Activated B cell treated with CpG ODN at 0.5 μM for 24 hours (primary cell): ENCODE measurements at regions not wholly inside any gene's neighbourhood (a gene's known extent, or its start where the extent isn't known, plus 50 kb on each side); places are given as distances from the start of the nearest gene placed in this dataset.

Source experiments
- ATAC-seq: fragments of 200-7000 bp; cut with Tn5 transposase; one replicate; pipeline ENCODE4 v1.10.0; 2021; ENCODE audit warnings: low read depth, mild to moderate bottlenecking, moderate library complexity
- CTCF ChIA-PET: fragments of 350-600 bp; sonication (Branson Sonifier 250); formaldehyde crosslinking; loops from one replicate; lab custom pipeline; 2021; ENCODE audit warnings: antibody characterized with exemption; lab: Charles Lee
- POLR2A ChIA-PET: fragments of 350-600 bp; sonication (Branson Sonifier 250); formaldehyde crosslinking; loops from one replicate; lab custom pipeline; 2021; ENCODE audit warnings: antibody characterized with exemption; lab: Charles Lee
- DNase-seq: peaks from one replicate; pipeline ENCODE4 v3.0.0; 2022
- H3K27ac Mint-ChIP-seq: one replicate; pipeline ENCODE4 v1.8.0; 2020; ENCODE audit warnings: mixed read lengths
- H3K27me3 Mint-ChIP-seq: one replicate; pipeline ENCODE4 v1.8.0; 2021; ENCODE audit warnings: mixed read lengths
- H3K36me3 Mint-ChIP-seq: one replicate; pipeline ENCODE4 v1.8.0; 2021; ENCODE audit warnings: low read depth, mixed read lengths
- H3K4me1 Mint-ChIP-seq: one replicate; pipeline ENCODE4 v1.8.0; 2021; ENCODE audit warnings: mixed read lengths
- H3K4me3 Mint-ChIP-seq: one replicate; pipeline ENCODE4 v1.8.0; 2020; ENCODE audit warnings: mild to moderate bottlenecking, mixed read lengths
- H3K9me3 Mint-ChIP-seq: one replicate; pipeline ENCODE4 v1.8.0; 2020; ENCODE audit warnings: mixed read lengths
- intact Hi-C: fragments of 100-400 bp; cut with micrococcal nuclease; formaldehyde crosslinking; loops from one replicate; pipeline ENCODE4 v1.15.1; 2024
- TF ChIP-seq, protein P1 (sequence below): fragments of 200-600 bp; IDR thresholded peaks from one replicate; pipeline ENCODE4 v1.8.0; 2022; ENCODE audit warnings: antibody characterized with exemption, mild to moderate bottlenecking

DNA sequence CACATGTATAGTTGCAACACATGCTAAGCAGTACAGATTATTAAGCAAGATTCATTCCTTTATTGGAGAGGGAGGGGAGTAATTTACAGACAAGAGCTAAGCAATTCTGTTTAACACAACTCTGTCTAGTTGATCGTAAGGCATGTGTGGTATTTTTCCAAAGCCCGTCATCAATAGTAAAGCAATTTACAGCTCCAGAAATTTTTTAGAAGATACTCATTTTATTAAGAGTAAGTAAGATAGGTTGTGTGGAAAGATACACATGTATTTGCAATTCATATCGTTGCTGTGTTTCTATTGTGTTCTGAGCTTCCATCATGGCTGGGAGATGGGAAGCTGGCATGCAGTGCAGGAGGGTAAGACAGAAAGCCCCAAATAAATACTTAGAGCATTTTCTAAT lies 289.2 kb upstream of the TMEM161B start:
- ChIA-PET POLR2A (no interaction called here), CTCF (no interaction called here)
- no peaks in the 10 kb centered on the region for H3K4me1 Mint-ChIP-seq
- H3K4me3 Mint-ChIP-seq: no peak overlapping the region
- intact Hi-C loops: no loop called here
- no peak for ATAC-seq
- H3K36me3 Mint-ChIP-seq: no peaks in the 10 kb centered on the region
- H3K9me3 Mint-ChIP-seq: no peaks in the 10 kb centered on the region
- peaks cover 7% of the 10 kb centered on the region for H3K27me3 Mint-ChIP-seq
- no peak for DNase-seq
- no peak overlapping the region for H3K27ac Mint-ChIP-seq
- TF ChIP-seq, protein P1, sequence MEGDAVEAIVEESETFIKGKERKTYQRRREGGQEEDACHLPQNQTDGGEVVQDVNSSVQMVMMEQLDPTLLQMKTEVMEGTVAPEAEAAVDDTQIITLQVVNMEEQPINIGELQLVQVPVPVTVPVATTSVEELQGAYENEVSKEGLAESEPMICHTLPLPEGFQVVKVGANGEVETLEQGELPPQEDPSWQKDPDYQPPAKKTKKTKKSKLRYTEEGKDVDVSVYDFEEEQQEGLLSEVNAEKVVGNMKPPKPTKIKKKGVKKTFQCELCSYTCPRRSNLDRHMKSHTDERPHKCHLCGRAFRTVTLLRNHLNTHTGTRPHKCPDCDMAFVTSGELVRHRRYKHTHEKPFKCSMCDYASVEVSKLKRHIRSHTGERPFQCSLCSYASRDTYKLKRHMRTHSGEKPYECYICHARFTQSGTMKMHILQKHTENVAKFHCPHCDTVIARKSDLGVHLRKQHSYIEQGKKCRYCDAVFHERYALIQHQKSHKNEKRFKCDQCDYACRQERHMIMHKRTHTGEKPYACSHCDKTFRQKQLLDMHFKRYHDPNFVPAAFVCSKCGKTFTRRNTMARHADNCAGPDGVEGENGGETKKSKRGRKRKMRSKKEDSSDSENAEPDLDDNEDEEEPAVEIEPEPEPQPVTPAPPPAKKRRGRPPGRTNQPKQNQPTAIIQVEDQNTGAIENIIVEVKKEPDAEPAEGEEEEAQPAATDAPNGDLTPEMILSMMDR: no peak

DNA sequence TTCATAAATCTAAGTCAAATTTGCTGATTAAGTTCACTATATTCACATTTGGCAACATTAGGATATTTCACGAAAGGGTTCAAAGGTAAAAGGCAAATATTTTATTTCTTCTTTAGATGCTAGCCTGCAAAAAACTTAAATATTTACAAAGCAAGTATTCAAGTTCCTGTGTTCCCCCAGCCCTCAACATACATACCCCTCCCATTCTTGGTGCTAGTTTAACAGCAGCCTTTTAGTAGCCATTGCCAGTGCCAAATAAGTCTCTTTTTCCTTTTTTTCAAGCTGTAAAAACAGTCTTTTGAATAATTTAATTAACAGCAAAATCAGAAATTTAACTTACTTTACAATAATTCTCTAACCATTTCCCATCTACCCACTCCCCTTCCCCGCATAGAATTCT lies 288.5 kb upstream of the TMEM161B start:
- TF ChIP-seq, protein P1: no peak
- H3K9me3 Mint-ChIP-seq: no peaks in the 10 kb centered on the region
- H3K4me3 Mint-ChIP-seq: no peak overlapping the region
- ChIA-PET CTCF (no interaction called here), POLR2A (no interaction called here)
- DNase-seq (no peak), ATAC-seq (no peak)
- H3K27ac Mint-ChIP-seq: no peak overlapping the region
- intact Hi-C loops: no loop called here
- H3K36me3 Mint-ChIP-seq: no peaks in the 10 kb centered on the region
- peaks cover 7% of the 10 kb centered on the region for H3K27me3 Mint-ChIP-seq
- no peaks in the 10 kb centered on the region for H3K4me1 Mint-ChIP-seq

DNA sequence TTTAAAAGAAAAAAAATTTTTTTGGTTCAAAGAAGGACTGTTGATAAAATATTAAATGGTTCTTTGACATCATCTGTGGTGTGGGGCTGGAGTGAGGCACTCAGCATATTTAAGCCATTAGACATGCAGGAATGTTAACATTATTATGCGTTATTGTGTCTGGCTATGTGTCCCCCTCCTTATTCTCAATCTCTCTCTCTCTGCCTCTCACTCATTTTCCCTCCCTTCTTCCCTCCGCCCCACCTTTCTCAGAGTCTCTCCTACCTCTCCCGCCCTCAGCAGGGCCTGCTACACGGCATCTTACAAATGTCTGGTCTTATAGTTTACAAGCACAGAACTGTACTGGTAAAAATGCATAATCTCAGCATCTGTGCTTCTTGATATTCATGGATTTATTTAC lies 287.8 kb upstream of the TMEM161B start:
- H3K27ac Mint-ChIP-seq: no peak overlapping the region
- DNase-seq (no peak), ATAC-seq (no peak)
- intact Hi-C loops: no loop called here
- POLR2A ChIA-PET: no interaction called here
- CTCF ChIA-PET: no interaction called here
- peaks cover 7% of the 10 kb centered on the region for H3K27me3 Mint-ChIP-seq
- no peaks in the 10 kb centered on the region for H3K9me3 Mint-ChIP-seq
- no peaks in the 10 kb centered on the region for H3K36me3 Mint-ChIP-seq
- H3K4me1 Mint-ChIP-seq: no peaks in the 10 kb centered on the region
- TF ChIP-seq, protein P1: no peak
- H3K4me3 Mint-ChIP-seq: no peak overlapping the region

DNA sequence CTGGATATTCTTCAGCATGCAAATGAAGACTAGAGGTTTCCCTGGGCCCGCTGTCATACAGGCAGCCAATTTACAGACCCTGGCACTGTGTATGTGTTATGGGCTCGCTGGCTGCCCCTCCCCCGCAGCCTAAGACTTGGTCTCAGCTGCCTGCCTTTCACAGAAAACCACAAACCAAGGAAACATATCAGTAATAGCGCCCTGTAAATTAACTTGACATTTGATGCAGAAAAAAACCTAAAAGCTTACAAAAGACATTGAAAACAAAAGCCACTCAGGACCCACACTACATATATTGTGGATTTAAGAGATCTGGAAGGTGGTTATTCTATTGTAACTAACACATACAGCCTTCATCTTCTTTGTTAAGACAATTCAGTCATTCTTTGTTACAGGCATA lies 287.0 kb upstream of the TMEM161B start:
- H3K27me3 Mint-ChIP-seq: peaks cover 7% of the 10 kb centered on the region
- CTCF ChIA-PET: no interaction called here
- H3K27ac Mint-ChIP-seq: no peak overlapping the region
- POLR2A ChIA-PET: no interaction called here
- no peak for ATAC-seq
- H3K4me3 Mint-ChIP-seq: no peak overlapping the region
- no peaks in the 10 kb centered on the region for H3K9me3 Mint-ChIP-seq
- intact Hi-C loops: no loop called here
- no peaks in the 10 kb centered on the region for H3K4me1 Mint-ChIP-seq
- no peaks in the 10 kb centered on the region for H3K36me3 Mint-ChIP-seq
- DNase-seq: no peak
- TF ChIP-seq, protein P1: no peak

DNA sequence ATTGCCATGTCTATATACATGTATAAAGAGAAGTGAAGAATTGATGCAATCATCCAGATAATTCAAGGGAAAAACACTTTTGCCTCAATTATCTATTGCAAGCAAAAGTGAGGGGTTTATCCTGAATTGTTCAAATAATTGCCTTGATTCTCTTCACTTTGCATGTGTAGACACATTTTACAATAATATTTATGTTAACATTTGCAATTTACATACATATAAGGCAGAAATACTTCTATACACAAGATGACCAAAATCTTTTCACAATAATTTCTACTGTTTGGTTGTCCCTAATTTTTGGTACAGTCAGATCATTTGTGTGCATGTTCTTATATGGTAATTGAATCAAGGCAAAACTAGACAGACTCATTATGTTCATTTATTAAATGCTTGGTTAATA lies 285.3 kb upstream of the TMEM161B start:
- H3K4me1 Mint-ChIP-seq: no peaks in the 10 kb centered on the region
- POLR2A ChIA-PET: no interaction called here
- TF ChIP-seq, protein P1: no peak
- no peak for ATAC-seq
- H3K9me3 Mint-ChIP-seq: no peaks in the 10 kb centered on the region
- CTCF ChIA-PET: no interaction called here
- H3K27ac Mint-ChIP-seq: no peak overlapping the region
- DNase-seq: no peak
- intact Hi-C loops: no loop called here
- H3K36me3 Mint-ChIP-seq: no peaks in the 10 kb centered on the region
- H3K4me3 Mint-ChIP-seq: no peak overlapping the region
- H3K27me3 Mint-ChIP-seq: peaks cover 7% of the 10 kb centered on the region
